Epidermal melanocyte (primary cell): ENCODE measurements at regions not wholly inside any gene's neighbourhood (a gene's known extent, or its start where the extent isn't known, plus 50 kb on each side); places are given as distances from the start of the nearest gene placed in this dataset.

Source experiments
- DNase-seq: peaks from one replicate; pipeline ENCODE4 v3.0.0; 2011; ENCODE audit warnings: low spot score; ENCODE audit not compliant: insufficient read length

- no peak for DNase-seq
Observed at GRCh38 chrX:15915959-15916703, 61.5 kb upstream of the AP1S2 start.

GRCh38 chrX:15914486-15914885, 59.9 kb upstream of the AP1S2 start:
- no peak for DNase-seq

- no peak for DNase-seq
Observed at GRCh38 chrX:15913146-15913545, 58.5 kb upstream of the AP1S2 start.

DNA sequence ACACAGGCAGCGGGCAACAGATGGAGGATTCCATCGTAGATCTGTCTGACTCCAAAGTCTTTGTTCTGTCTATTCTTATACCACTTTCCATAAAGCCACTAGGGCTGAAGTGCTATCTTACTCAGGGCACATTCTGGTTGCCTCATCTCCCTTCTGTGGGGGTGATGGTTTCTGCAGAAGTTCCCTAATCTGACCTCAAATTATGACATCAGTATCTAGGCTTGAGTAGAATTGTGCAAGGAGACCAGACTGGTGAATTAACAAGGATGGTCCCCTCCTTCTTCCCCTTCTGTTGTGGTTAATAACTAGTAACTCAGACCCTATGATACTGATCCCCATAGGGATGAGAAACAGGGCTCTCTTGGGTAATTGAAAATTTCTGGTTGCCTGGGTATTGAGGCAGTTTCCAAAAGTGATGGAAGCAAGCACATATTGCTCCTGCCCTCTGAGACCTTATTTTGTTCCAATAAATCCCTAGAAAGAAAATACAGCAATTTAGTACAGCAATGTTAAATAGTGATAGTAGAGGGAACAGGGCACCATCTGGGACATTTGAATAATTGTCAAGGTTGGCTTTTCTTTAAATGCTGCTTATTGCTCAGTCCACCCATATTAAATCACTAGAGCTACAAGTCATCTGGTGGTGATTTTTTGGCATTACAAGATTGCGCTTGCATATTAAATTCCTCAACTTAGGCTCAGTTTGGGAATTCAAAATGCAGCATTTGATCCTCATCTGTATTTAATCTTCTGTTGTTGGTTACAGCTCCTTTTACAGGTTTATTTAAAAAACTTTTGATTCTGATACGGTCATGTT, 57.3 kb upstream of the AP1S2 start:
- no peak for DNase-seq

- DNase-seq = no peak
Observed at GRCh38 chrX:15909605-15910004, 55.0 kb upstream of the AP1S2 start.

- no peak for DNase-seq
Observed at GRCh38 chrX:15908603-15909290, 54.1 kb upstream of the AP1S2 start.

GRCh38 chrX:15906041-15906943, 51.7 kb upstream of the AP1S2 start:
- no peak for DNase-seq
